ENCODE measurements at regions not wholly inside any gene's neighbourhood (a gene's known extent, or its start where the extent isn't known, plus 50 kb on each side); places are given as distances from the start of the nearest gene placed in this dataset.

DNA sequence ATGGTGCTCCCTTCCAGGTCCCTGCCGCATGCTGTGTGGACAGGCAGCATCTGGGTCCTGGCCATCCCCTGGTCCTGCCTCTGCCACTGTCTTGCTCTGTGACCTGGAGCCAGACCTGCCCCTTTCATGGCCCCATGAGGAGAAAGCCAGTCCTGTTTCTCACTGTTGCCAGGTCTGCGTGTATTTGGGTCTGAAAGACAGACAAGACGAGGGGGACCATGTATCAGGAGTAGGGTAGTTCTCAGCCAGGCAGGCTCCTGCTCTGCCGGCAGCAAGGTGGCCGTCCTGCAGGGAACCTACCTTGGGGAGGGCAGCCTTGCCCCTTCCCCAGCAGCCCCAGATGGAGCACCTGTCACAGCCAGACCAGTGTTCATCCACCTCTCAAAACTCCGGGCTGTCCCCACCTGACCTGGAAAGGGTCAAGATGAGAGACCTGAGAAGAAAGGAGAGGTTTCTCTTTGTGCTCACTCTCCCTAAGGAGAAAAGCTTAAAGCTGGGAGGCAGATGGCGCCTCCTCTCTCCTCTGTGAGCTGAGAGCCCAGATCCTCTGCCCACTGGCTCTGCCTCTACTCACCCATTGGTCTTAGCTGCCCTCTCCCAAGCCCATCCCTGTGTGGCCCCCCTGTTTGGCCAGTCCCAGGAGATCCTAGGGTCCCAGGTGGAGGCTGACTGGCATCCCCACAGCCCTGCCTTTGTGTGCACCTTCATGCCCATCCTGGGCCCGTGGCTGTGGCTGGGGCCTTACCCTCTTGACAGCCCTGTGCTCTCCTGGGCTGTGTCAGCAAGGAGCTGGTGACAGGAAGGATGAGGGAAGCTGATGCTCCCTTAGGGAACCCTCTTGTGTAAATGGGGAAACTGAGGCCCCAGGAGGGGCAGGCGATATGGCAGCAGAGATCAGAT lies 116.1 kb upstream of the PCBD1 start:
- in situ Hi-C loops (cut with MboI; ENCODE audit: low pct_unique_long_range_greater_than_20kb, low sequenced_read_pairs, unreplicated experiment): no loop called here
- TF ChIP-seq CTCF (IDR thresholded peaks at IDR 0.05; ENCODE audit: extremely low read depth, insufficient read depth, missing control alignments): no peak
- DNase-seq (ENCODE audit: low spot score): no peak

- in situ Hi-C loops (cut with MboI; ENCODE audit: low pct_unique_long_range_greater_than_20kb, low sequenced_read_pairs, unreplicated experiment): no loop called here
- no peak for TF ChIP-seq CTCF (IDR thresholded peaks at IDR 0.05; ENCODE audit: extremely low read depth, insufficient read depth, missing control alignments)
- no peak for DNase-seq (ENCODE audit: low spot score)
Observed at GRCh38 chr10:71005337-71006305, 117.3 kb upstream of the PCBD1 start.

- DNase-seq (ENCODE audit: low spot score): no peak
- no peak for TF ChIP-seq CTCF (IDR thresholded peaks at IDR 0.05; ENCODE audit: extremely low read depth, insufficient read depth, missing control alignments)
- in situ Hi-C loops (cut with MboI; ENCODE audit: low pct_unique_long_range_greater_than_20kb, low sequenced_read_pairs, unreplicated experiment): no loop called here
Observed at GRCh38 chr10:71006506-71006905, 118.1 kb upstream of the PCBD1 start.

- in situ Hi-C loops (cut with MboI; ENCODE audit: low pct_unique_long_range_greater_than_20kb, low sequenced_read_pairs, unreplicated experiment): no loop called here
- TF ChIP-seq CTCF (IDR thresholded peaks at IDR 0.05; ENCODE audit: extremely low read depth, insufficient read depth, missing control alignments): no peak
- DNase-seq (ENCODE audit: low spot score): no peak
Observed at GRCh38 chr10:71007516-71007915, 119.2 kb upstream of the PCBD1 start.

DNA sequence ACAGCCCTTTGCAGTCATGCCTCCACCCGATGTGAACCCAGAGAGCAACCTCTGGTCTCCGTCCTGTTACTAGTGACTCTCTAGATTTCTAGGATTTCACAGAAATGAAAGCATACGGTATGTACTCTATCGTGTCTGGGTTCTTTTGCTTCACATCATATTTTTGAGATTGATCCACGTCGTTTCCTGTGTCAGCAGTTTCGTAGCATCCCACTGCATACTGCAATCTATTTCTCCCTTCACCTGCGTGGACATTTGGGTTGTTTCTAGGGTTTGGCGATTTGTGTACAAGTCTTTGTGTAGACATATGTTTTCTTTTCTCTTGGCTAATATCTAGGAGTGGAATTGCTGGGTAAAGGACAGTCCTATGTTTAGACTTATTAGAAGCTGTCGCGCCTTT lies 119.8 kb upstream of the PCBD1 start:
- in situ Hi-C loops (cut with MboI; ENCODE audit: low pct_unique_long_range_greater_than_20kb, low sequenced_read_pairs, unreplicated experiment): no loop called here
- no peak for TF ChIP-seq CTCF (IDR thresholded peaks at IDR 0.05; ENCODE audit: extremely low read depth, insufficient read depth, missing control alignments)
- DNase-seq (ENCODE audit: low spot score): no peak

DNA sequence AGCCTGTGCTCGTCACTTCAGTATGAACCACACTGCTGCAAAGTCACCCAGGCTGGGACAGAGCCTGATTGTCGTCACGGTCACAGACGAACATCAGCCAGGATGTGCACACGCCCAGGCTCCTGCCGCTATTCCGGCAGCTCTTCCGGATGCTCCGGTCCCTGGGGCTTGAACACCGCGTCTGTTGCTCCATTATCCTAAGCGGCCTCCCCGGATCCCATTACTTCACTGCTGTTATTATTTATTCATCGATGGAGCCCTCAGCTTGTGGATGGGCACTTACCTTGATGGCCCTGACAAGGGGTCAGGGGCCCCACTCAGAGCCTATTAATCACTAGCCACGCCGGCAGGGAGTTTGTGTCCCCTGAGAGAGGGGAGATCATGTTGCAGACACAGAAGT lies 120.8 kb upstream of the PCBD1 start:
- in situ Hi-C loops (cut with MboI; ENCODE audit: low pct_unique_long_range_greater_than_20kb, low sequenced_read_pairs, unreplicated experiment): no loop called here
- TF ChIP-seq CTCF (IDR thresholded peaks at IDR 0.05; ENCODE audit: extremely low read depth, insufficient read depth, missing control alignments): no peak
- DNase-seq (ENCODE audit: low spot score): no peak
